Activated CD4-positive, alpha-beta T cell treated with anti-CD3 and anti-CD28 coated beads, Interleukin-10, Interleukin-2, amounts not matched to agents 100 ng/mL and 50 ng/mL, durations not matched to agents 16 hours and 8 hours (primary cell): ENCODE measurements at regions not wholly inside any gene's neighbourhood (a gene's known extent, or its start where the extent isn't known, plus 50 kb on each side); places are given as distances from the start of the nearest gene placed in this dataset.

Experiments
- DNase-seq: peaks from one replicate; pipeline ENCODE4 v3.0.0-alpha.2; 2020

DNA sequence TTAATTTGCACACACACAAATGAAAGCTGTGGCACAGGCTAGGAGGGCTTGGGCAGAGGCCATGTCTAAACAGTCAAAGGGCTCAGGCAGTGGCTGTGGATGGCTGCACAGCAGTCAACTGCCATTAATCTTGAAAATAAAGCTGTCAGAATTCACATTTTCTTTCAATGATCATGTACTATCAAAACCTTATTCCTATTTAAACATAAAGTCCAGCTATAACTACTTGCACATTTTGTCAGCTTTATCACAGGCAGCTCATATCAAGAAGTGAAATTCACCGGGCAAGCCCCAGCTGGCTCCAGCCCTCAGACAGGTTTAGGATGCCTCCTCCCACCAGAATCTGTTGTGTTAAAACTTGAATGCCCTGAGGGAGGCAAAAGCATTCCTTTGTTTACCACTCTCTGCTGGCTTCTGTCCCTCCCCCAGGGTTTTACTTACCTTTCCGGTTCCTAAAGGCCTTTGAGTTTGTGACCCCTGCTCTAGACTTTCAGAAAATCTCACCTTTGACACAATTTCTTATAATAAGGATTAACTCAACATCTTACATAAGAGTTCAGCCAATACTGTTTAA is 54.9 kb upstream of the GRAMD2B start:
- DNase-seq: no peak

DNA sequence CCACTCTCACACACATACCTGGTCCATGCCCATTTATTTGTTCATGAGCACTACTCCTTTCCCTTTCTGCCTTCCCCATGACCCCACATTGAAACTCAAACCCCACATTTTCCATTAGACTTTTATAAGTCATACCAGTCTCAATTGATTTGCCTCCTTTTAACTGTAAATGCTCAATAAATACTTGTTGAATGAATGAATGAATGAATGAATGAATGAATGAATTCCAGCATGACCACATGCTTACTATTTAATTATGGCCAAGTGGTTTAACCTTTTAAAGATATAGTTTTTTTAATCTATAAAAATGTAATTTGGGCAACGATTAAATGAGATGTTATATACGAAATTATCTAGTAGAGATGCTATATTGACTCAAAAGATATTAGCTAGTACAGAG is 54.1 kb upstream of the GRAMD2B start:
- no peak for DNase-seq

DNA sequence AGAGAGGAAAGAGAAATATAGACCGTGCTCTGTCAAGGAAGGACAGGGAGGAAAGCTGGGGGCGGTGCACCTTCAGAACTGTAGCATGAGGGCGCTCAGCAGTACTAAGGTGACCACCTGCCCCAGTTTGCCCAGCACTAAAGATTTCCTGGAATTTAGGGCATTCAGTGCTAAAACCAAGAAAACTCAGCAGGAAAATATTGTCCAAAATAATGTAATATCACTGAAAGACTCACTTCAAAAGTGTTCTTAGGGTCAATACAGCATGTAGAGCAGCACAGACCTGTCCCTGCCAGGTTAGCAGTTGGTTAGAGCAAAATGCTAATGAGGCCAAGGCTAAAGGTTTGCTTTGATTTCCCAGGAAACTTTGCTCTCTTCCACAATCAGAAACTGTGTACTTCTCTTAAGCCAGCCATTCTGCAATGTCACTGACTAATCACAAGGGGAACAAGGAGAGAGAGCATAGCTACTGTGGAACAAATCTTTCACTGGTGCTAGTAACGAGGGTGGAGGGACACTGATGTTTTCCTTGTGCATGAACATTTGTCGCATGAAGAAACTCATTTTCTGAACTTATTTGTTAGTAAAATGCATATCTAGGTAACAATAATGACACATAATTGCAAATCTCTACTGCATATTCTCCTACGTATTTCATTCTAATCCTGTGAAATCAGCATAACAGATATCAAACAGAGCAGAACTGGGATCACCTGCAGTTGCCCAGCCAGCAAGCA is 53.0 kb upstream of the GRAMD2B start:
- DNase-seq: no peak

- no peak for DNase-seq
Measured at GRCh38 chr5:126370796-126371718, 52.2 kb upstream of the GRAMD2B start.

GRCh38 chr5:126373375-126374108 is 49.7 kb upstream of the GRAMD2B start:
- DNase-seq: peak; percentile 24
